ENCODE measurements at regions not wholly inside any gene's neighbourhood (a gene's known extent, or its start where the extent isn't known, plus 50 kb on each side); places are given as distances from the start of the nearest gene placed in this dataset.

- TF ChIP-seq, protein P1, sequence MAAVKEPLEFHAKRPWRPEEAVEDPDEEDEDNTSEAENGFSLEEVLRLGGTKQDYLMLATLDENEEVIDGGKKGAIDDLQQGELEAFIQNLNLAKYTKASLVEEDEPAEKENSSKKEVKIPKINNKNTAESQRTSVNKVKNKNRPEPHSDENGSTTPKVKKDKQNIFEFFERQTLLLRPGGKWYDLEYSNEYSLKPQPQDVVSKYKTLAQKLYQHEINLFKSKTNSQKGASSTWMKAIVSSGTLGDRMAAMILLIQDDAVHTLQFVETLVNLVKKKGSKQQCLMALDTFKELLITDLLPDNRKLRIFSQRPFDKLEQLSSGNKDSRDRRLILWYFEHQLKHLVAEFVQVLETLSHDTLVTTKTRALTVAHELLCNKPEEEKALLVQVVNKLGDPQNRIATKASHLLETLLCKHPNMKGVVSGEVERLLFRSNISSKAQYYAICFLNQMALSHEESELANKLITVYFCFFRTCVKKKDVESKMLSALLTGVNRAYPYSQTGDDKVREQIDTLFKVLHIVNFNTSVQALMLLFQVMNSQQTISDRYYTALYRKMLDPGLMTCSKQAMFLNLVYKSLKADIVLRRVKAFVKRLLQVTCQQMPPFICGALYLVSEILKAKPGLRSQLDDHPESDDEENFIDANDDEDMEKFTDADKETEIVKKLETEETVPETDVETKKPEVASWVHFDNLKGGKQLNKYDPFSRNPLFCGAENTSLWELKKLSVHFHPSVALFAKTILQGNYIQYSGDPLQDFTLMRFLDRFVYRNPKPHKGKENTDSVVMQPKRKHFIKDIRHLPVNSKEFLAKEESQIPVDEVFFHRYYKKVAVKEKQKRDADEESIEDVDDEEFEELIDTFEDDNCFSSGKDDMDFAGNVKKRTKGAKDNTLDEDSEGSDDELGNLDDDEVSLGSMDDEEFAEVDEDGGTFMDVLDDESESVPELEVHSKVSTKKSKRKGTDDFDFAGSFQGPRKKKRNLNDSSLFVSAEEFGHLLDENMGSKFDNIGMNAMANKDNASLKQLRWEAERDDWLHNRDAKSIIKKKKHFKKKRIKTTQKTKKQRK (IDR thresholded peaks at IDR 0.05; ENCODE audit: low read depth, low read length), result no peak
- TF ChIP-seq, protein P2, sequence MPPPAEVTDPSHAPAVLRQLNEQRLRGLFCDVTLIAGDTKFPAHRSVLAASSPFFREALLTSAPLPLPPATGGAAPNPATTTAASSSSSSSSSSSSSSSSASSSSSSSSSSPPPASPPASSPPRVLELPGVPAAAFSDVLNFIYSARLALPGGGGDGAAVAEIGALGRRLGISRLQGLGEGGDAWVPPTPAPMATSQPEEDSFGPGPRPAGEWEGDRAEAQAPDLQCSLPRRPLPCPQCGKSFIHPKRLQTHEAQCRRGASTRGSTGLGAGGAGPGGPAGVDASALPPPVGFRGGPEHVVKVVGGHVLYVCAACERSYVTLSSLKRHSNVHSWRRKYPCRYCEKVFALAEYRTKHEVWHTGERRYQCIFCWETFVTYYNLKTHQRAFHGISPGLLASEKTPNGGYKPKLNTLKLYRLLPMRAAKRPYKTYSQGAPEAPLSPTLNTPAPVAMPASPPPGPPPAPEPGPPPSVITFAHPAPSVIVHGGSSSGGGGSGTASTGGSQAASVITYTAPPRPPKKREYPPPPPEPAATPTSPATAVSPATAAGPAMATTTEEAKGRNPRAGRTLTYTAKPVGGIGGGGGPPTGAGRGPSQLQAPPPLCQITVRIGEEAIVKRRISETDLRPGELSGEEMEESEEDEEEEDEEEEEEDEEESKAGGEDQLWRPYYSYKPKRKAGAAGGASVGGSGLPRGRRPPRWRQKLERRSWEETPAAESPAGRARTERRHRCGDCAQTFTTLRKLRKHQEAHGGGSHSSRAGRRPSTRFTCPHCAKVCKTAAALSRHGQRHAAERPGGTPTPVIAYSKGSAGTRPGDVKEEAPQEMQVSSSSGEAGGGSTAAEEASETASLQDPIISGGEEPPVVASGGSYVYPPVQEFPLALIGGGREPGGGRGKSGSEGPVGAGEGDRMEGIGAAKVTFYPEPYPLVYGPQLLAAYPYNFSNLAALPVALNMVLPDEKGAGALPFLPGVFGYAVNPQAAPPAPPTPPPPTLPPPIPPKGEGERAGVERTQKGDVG (CRISPR knock-in tag; IDR thresholded peaks at IDR 0.05), result no peak
Measured at GRCh38 chr2:193885419-193885818, 1690.7 kb upstream of the TMEFF2 start (continued).

DNA sequence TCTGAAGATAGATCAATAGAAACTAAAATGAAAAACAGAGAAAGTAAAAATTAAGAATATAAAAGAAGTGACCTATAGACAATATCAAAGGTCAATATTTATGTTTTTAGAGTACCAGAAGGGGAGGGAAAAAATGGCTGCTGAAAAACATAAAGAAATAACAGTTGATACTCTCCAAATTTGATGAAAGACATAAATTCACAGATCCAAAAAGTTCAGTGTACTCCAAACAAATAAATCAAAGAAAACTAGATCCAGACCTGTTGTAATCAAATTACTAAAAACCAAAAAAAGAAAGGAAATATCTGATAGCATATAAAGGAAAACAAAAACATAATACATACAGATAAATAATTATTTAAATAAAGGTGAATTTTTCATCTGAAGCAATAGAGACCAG lies 1689.1 kb upstream of the TMEFF2 start:
- no peak overlapping the region for H3K9ac ChIP-seq (ENCODE audit: control insufficient read depth, insufficient read depth, low read length)
- no peak for DNase-seq (ENCODE audit: low read depth, low spot score)
- no peaks in the 10 kb centered on the region for H3K79me2 ChIP-seq (ENCODE audit: control insufficient read depth, insufficient read depth, low read length)
- no peak overlapping the region for H3K27ac ChIP-seq (ENCODE audit: control insufficient read depth, insufficient read depth)
- H3K4me2 ChIP-seq (ENCODE audit: control insufficient read depth, insufficient read depth), result no peak overlapping the region
- ChIA-PET CTCF (no interaction called here), SMC1A (ENCODE audit: uncharacterized antibody, unreplicated experiment) (no interaction called here), RAD21 (ENCODE audit: unreplicated experiment) (no interaction called here), POLR2A (no interaction called here)
- in situ Hi-C loops (cut with MboI) (no loop called here), intact Hi-C loops (cut with micrococcal nuclease; ENCODE audit: unreplicated experiment) (no loop called here)
- no peaks in the 10 kb centered on the region for H3K36me3 ChIP-seq (ENCODE audit: control insufficient read depth in 2 of 2, insufficient read depth in 2 of 2, low read length in 1 of 2)
- no peak overlapping the region for H2AFZ ChIP-seq (ENCODE audit: control insufficient read depth, low read depth, low read length)
- no peak for ATAC-seq
- H3K9me3 ChIP-seq (replicated peaks; ENCODE audit: control insufficient read depth, insufficient read depth, low read length), result no peaks in the 10 kb centered on the region
- H4K20me1 ChIP-seq (ENCODE audit: control insufficient read depth, insufficient read depth), result no peaks in the 10 kb centered on the region
- BruUV-seq (replicated peaks), result no TSS peak
- no peak overlapping the region for H3K4me3 ChIP-seq
- FAIRE-seq, result no peak
- H3K4me1 ChIP-seq (ENCODE audit: control insufficient read depth, insufficient read depth, low read length), result no peaks in the 10 kb centered on the region
- H3K27me3 ChIP-seq (replicated peaks in 1 of 2; ENCODE audit: control insufficient read depth in 2 of 2, insufficient read depth in 2 of 2, low read length in 1 of 2), result no peaks in the 10 kb centered on the region
- TF ChIP-seq POU2F2 (IDR thresholded peaks at IDR 0.05; ENCODE audit: borderline replicate concordance, low read depth, low read length) (no peak), FOXK2 (IDR thresholded peaks at IDR 0.05) (no peak), YBX1 (IDR thresholded peaks at IDR 0.05) (no peak), TCF7 (IDR thresholded peaks at IDR 0.05; ENCODE audit: borderline replicate concordance) (no peak), ZNF687 (IDR thresholded peaks at IDR 0.05) (no peak), EZH2 (IDR thresholded peaks at IDR 0.05; ENCODE audit: borderline replicate concordance, control insufficient read depth, low read depth, low read length) (no peak), BCL11A (IDR thresholded peaks at IDR 0.05; ENCODE audit: low read depth, low read length) (no peak), KDM1A (IDR thresholded peaks at IDR 0.05; ENCODE audit: borderline replicate concordance) (no peak), HDAC6 (IDR thresholded peaks at IDR 0.05; ENCODE audit: unreplicated experiment) (no peak), CBX5 (IDR thresholded peaks at IDR 0.05; ENCODE audit: low read depth) (no peak)
- TF ChIP-seq, protein P3, sequence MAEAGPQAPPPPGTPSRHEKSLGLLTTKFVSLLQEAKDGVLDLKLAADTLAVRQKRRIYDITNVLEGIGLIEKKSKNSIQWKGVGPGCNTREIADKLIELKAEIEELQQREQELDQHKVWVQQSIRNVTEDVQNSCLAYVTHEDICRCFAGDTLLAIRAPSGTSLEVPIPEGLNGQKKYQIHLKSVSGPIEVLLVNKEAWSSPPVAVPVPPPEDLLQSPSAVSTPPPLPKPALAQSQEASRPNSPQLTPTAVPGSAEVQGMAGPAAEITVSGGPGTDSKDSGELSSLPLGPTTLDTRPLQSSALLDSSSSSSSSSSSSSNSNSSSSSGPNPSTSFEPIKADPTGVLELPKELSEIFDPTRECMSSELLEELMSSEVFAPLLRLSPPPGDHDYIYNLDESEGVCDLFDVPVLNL (IDR thresholded peaks at IDR 0.05; ENCODE audit: low read depth, low read length), result no peak

Data from GM12878 (cell line).